WERI-Rb-1 (cell line): ENCODE measurements at regions not wholly inside any gene's neighbourhood (a gene's known extent, or its start where the extent isn't known, plus 50 kb on each side); places are given as distances from the start of the nearest gene placed in this dataset.

ENCODE experiments used
- DNase-seq: peaks from one replicate; pipeline ENCODE4 v3.0.0-alpha.2; 2020
- H3K27ac ChIP-seq: fragments of 250-450 bp; sonication (Bioruptor Pico); 2 replicates; pipeline ENCODE4 v1.5.1; 2020; ENCODE audit warnings: mild to moderate bottlenecking, moderate library complexity
- H3K27me3 ChIP-seq: fragments of 250-450 bp; sonication (Bioruptor Pico); 2 replicates; pipeline ENCODE4 v1.5.1; 2021; ENCODE audit warnings: mild to moderate bottlenecking, low read depth, moderate library complexity; ENCODE audit not compliant: insufficient read depth, severe bottlenecking
- H3K36me3 ChIP-seq: fragments of 250-450 bp; sonication (Bioruptor Pico); 2 replicates; pipeline ENCODE4 v1.5.1; 2020; ENCODE audit warnings: mild to moderate bottlenecking, moderate library complexity
- H3K4me3 ChIP-seq: 2 replicates; pipeline ENCODE4 v1.5.1; 2011; ENCODE audit warnings: low read depth, mild to moderate bottlenecking, control low read depth, low read length
- H3K9me3 ChIP-seq: fragments of 250-450 bp; sonication (Bioruptor Pico); 2 replicates; pipeline ENCODE4 v1.5.1; 2021; ENCODE audit warnings: mild to moderate bottlenecking, moderate library complexity; ENCODE audit not compliant: severe bottlenecking
- CTCF ChIP-seq: IDR thresholded peaks from 2 replicates; pipeline ENCODE4 v1.5.1; 2011; ENCODE audit warnings: low read depth, mild to moderate bottlenecking, control low read depth, inconsistent platforms, low read length

- Histone ChIP-seq H3K27ac (no peak overlapping the region), H3K27me3 (no peaks in the 10 kb centered on the region), H3K4me3 (no peak overlapping the region), H3K9me3 (no peaks in the 10 kb centered on the region), H3K36me3 (peaks cover 29% of the 10 kb centered on the region)
- no peak for TF ChIP-seq CTCF
- no peak for DNase-seq
Observed at GRCh38 chr16:31705371-31705770, 168.2 kb upstream of the ZNF267 start.

GRCh38 chr16:31706318-31706717, 167.3 kb upstream of the ZNF267 start:
- H3K9me3 ChIP-seq, result no peaks in the 10 kb centered on the region
- no peaks in the 10 kb centered on the region for H3K27me3 ChIP-seq
- no peak for DNase-seq
- TF ChIP-seq CTCF, result no peak
- no peak overlapping the region for H3K4me3 ChIP-seq
- H3K27ac ChIP-seq, result no peak overlapping the region
- peaks cover 29% of the 10 kb centered on the region for H3K36me3 ChIP-seq

GRCh38 chr16:31706925-31707324, 166.7 kb upstream of the ZNF267 start:
- DNase-seq, result no peak
- no peak for TF ChIP-seq CTCF
- no peaks in the 10 kb centered on the region for H3K9me3 ChIP-seq
- peaks cover 29% of the 10 kb centered on the region for H3K36me3 ChIP-seq
- H3K27me3 ChIP-seq, result no peaks in the 10 kb centered on the region
- H3K27ac ChIP-seq, result no peak overlapping the region
- H3K4me3 ChIP-seq, result no peak overlapping the region

GRCh38 chr16:31707743-31708335, 165.8 kb upstream of the ZNF267 start:
- no peak for TF ChIP-seq CTCF
- Histone ChIP-seq H3K9me3 (no peaks in the 10 kb centered on the region), H3K27me3 (no peaks in the 10 kb centered on the region), H3K4me3 (no peak overlapping the region), H3K36me3 (peaks cover 29% of the 10 kb centered on the region), H3K27ac (no peak overlapping the region)
- DNase-seq, result no peak

GRCh38 chr16:31708348-31708747, 165.3 kb upstream of the ZNF267 start:
- no peak for DNase-seq
- TF ChIP-seq CTCF, result no peak
- Histone ChIP-seq H3K36me3 (peaks cover 26% of the 10 kb centered on the region), H3K9me3 (no peaks in the 10 kb centered on the region), H3K27ac (no peak overlapping the region), H3K4me3 (no peak overlapping the region), H3K27me3 (no peaks in the 10 kb centered on the region)

- no peak for DNase-seq
- Histone ChIP-seq H3K4me3 (no peak overlapping the region), H3K27ac (no peak overlapping the region), H3K27me3 (no peaks in the 10 kb centered on the region), H3K9me3 (no peaks in the 10 kb centered on the region), H3K36me3 (peaks cover 18% of the 10 kb centered on the region)
- no peak for TF ChIP-seq CTCF
Observed at GRCh38 chr16:31709181-31709580, 164.4 kb upstream of the ZNF267 start.
